ENCODE measurements at regions not wholly inside any gene's neighbourhood (a gene's known extent, or its start where the extent isn't known, plus 50 kb on each side); places are given as distances from the start of the nearest gene placed in this dataset.

- no peak for DNase-seq
Observed at GRCh38 chr21:38950435-38951094, 144.8 kb downstream of the ETS2 start.

GRCh38 chr21:38949070-38949380, 143.3 kb downstream of the ETS2 start:
- DNase-seq, result no peak

GRCh38 chr21:38948377-38949069, 142.8 kb downstream of the ETS2 start:
- no peak for DNase-seq

GRCh38 chr21:38945545-38946245, 140.0 kb downstream of the ETS2 start:
- no peak for DNase-seq

- no peak for DNase-seq
Observed at GRCh38 chr21:38944903-38945302, 139.2 kb downstream of the ETS2 start.

- DNase-seq, result no peak
Observed at GRCh38 chr21:38944402-38944801, 138.7 kb downstream of the ETS2 start.

- DNase-seq, result no peak
Observed at GRCh38 chr21:38942748-38943211, 137.1 kb downstream of the ETS2 start.

- DNase-seq, result no peak
Observed at GRCh38 chr21:38938769-38939168, 133.0 kb downstream of the ETS2 start.

GRCh38 chr21:38938343-38938742, 132.6 kb downstream of the ETS2 start:
- no peak for DNase-seq

- DNase-seq, result no peak
Observed at GRCh38 chr21:38937844-38938243, 132.1 kb downstream of the ETS2 start.

- DNase-seq, result no peak
Observed at GRCh38 chr21:38937286-38937790, 131.6 kb downstream of the ETS2 start.

- no peak for DNase-seq
Observed at GRCh38 chr21:38936240-38936639, 130.5 kb downstream of the ETS2 start.

- DNase-seq, result no peak
Observed at GRCh38 chr21:38933731-38934130, 128.0 kb downstream of the ETS2 start.

GRCh38 chr21:38931291-38931690, 125.6 kb downstream of the ETS2 start:
- no peak for DNase-seq

GRCh38 chr21:38930853-38931252, 125.1 kb downstream of the ETS2 start:
- no peak for DNase-seq

GRCh38 chr21:38930066-38930465, 124.3 kb downstream of the ETS2 start:
- DNase-seq, result no peak

- no peak for DNase-seq
Observed at GRCh38 chr21:38929652-38930051, 123.9 kb downstream of the ETS2 start.

GRCh38 chr21:38929142-38929541, 123.4 kb downstream of the ETS2 start:
- DNase-seq, result no peak

GRCh38 chr21:38927776-38928175, 122.0 kb downstream of the ETS2 start:
- DNase-seq, result no peak

- DNase-seq, result no peak
Observed at GRCh38 chr21:38925923-38926322, 120.2 kb downstream of the ETS2 start.

GRCh38 chr21:38925478-38925877, 119.7 kb downstream of the ETS2 start:
- no peak for DNase-seq

- DNase-seq, result no peak
Observed at GRCh38 chr21:38924954-38925353, 119.2 kb downstream of the ETS2 start.

- DNase-seq, result no peak
Observed at GRCh38 chr21:38923429-38923828, 117.7 kb downstream of the ETS2 start.
